ENCODE measurements at regions not wholly inside any gene's neighbourhood (a gene's known extent, or its start where the extent isn't known, plus 50 kb on each side); places are given as distances from the start of the nearest gene placed in this dataset.

DNA sequence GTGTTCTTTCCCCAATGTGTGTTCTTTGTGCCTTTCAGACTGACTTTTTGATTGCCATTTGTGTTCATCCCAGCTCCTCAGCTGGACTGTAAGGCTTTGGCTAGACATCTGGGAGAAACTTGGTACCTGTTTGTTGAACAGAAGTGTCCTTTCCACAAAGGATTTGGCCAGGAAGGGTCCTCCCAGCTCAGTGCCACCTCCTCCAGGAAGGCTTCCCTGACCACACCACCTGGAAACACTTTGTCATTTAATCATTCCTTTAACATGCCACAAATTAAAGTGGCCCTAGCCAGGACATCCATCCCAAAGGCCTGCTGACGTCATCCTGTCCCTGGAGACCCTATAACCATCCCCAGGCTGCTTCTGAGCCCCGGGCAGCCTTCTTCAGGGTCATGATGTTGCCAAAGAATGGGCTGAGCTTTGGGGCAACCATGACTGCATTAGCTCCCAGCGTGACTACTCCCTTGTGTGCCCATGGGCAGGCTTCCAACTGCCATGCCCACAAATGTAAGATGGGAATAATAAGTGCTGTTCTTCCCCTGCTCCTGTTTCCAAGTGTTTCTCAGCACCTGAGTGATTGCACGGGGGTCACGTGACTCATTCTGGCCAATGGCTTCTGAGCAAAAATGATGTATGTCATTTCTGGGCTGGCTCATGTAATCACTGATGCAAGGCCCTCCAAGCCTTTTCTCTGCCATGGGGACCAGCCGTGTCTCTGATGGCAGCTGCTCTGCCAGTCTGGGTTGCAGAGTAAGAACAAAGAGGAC is 112.5 kb upstream of the SMAD3 start:
- H3K4me1 ChIP-seq, result no peaks in the 10 kb centered on the region
- intact Hi-C loops (cut with DNase I; ENCODE audit: low total_unique reads) (no loop called here), in situ Hi-C loops (cut with MboI; ENCODE audit: low pct_ligation_motif_present in 1 of 4, low pct_unique_long_range_greater_than_20kb in 1 of 4, low sequenced_read_pairs in 3 of 4) (loop anchor here in 2 of 4 donors (10.0 to 25.0 kb wide), 2 partner anchors 342 to 484 kb away; no protein-coding TSS in a partner anchor)
- H3K27ac ChIP-seq, result no peak overlapping the region
- TF ChIP-seq, protein P1, sequence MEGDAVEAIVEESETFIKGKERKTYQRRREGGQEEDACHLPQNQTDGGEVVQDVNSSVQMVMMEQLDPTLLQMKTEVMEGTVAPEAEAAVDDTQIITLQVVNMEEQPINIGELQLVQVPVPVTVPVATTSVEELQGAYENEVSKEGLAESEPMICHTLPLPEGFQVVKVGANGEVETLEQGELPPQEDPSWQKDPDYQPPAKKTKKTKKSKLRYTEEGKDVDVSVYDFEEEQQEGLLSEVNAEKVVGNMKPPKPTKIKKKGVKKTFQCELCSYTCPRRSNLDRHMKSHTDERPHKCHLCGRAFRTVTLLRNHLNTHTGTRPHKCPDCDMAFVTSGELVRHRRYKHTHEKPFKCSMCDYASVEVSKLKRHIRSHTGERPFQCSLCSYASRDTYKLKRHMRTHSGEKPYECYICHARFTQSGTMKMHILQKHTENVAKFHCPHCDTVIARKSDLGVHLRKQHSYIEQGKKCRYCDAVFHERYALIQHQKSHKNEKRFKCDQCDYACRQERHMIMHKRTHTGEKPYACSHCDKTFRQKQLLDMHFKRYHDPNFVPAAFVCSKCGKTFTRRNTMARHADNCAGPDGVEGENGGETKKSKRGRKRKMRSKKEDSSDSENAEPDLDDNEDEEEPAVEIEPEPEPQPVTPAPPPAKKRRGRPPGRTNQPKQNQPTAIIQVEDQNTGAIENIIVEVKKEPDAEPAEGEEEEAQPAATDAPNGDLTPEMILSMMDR (IDR thresholded peaks at IDR 0.05), result no peak
- no peak overlapping the region for H3K4me3 ChIP-seq
- no peaks in the 10 kb centered on the region for H3K27me3 ChIP-seq
- 84% methylated on average over 6 of the region's 6 CpGs; no CpG with 5 or more reads in 1 of the 2 donors for WGBS, 2 donors (ENCODE audit: low coverage in 1 of 2)
- no peak for DNase-seq
- no peaks in the 10 kb centered on the region for H3K36me3 ChIP-seq
- H3K9me3 ChIP-seq, result no peaks in the 10 kb centered on the region

DNA sequence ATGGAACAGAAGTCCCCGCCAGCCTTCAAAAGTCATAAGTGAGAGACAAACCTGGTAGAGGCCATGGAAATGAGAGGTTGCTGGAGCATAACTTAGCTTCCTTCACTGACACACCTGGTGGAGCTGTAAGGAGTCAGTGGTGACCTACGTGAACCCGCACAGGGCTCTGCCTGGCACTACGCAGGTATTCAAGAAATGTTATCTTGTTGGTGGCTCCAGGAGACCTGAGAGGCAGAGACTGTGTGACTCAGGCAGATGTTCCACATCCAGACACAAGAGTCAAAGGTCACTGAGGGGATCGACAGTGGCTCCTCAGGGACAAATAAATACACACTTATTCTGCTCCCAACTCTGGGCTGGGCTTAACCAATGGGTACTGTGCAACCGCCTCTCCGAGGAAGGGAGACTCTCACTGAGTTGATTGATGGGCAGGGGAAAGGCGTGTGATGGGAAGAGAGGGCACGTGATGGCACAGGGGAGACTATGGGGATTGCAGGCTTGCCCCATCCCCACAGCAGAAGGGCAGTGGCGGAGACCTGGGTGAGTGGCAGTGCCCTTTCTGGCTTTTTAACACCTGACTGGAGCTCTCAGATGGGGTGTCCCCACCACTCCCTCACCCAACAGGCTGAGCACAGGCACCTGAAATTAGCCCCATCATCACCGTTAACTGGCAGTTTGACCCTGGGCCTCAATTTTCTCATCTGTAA is 111.7 kb upstream of the SMAD3 start:
- no peak for TF ChIP-seq EP300 (IDR thresholded peaks at IDR 0.05; ENCODE audit: low read depth)
- no peak for TF ChIP-seq POLR2AphosphoS5 (IDR thresholded peaks at IDR 0.05)
- no peak for TF ChIP-seq POLR2A (IDR thresholded peaks at IDR 0.05)
- TF ChIP-seq, protein P1 (IDR thresholded peaks at IDR 0.05), result no peak
- Histone ChIP-seq H3K36me3 (no peaks in the 10 kb centered on the region), H3K27me3 (no peaks in the 10 kb centered on the region), H3K4me1 (no peaks in the 10 kb centered on the region), H3K27ac (no peak overlapping the region), H3K9me3 (no peaks in the 10 kb centered on the region), H3K4me3 (no peak overlapping the region)
- in situ Hi-C loops (cut with MboI; ENCODE audit: low pct_ligation_motif_present in 1 of 4, low pct_unique_long_range_greater_than_20kb in 1 of 4, low sequenced_read_pairs in 3 of 4) (loop anchor here in 2 of 4 donors (10.0 to 25.0 kb wide), 2 partner anchors 341 to 484 kb away; no protein-coding TSS in a partner anchor), intact Hi-C loops (cut with DNase I; ENCODE audit: low total_unique reads) (no loop called here)
- WGBS, 2 donors (ENCODE audit: low coverage in 1 of 2), result 85 to 100% methylated on average over 1 to 11 of the region's 11 CpGs
- DNase-seq, result no peak

DNA sequence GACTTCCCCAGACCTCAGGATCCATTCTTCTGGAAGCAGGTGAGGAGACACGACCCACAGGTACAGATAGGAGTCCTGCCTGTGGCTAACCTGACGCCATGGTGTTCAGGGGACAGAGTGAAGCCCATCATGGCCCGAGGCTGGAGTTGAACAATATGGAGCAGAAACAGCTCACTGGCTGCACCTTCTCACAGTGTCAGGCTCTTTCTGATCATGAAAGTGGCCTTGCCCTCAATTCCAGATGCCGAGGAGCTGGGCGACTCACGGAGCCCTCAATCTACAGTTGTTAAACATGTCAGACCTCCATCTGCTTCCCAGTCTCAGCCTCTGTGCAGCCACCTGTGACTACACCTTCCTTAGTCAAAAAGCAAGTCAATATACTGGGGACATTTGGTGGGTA is 110.8 kb upstream of the SMAD3 start:
- no peak for DNase-seq
- no peak overlapping the region for H3K4me3 ChIP-seq
- no peaks in the 10 kb centered on the region for H3K27me3 ChIP-seq
- intact Hi-C loops (cut with DNase I; ENCODE audit: low total_unique reads) (no loop called here), in situ Hi-C loops (cut with MboI; ENCODE audit: low pct_ligation_motif_present in 1 of 4, low pct_unique_long_range_greater_than_20kb in 1 of 4, low sequenced_read_pairs in 3 of 4) (loop anchor here in 2 of 4 donors (10.0 to 25.0 kb wide), 2 partner anchors 340 to 483 kb away; no protein-coding TSS in a partner anchor)
- no peaks in the 10 kb centered on the region for H3K4me1 ChIP-seq
- H3K36me3 ChIP-seq, result no peaks in the 10 kb centered on the region
- H3K27ac ChIP-seq, result no peak overlapping the region
- H3K9me3 ChIP-seq, result no peaks in the 10 kb centered on the region
- TF ChIP-seq EP300 (IDR thresholded peaks at IDR 0.05; ENCODE audit: low read depth) (no peak), POLR2AphosphoS5 (IDR thresholded peaks at IDR 0.05) (no peak), POLR2A (IDR thresholded peaks at IDR 0.05) (no peak)
- TF ChIP-seq, protein P1 (IDR thresholded peaks at IDR 0.05), result no peak
- WGBS, 2 donors (ENCODE audit: low coverage in 1 of 2), result 81% methylated on average over 6 of the region's 6 CpGs; no CpG with 5 or more reads in 1 of the 2 donors

DNA sequence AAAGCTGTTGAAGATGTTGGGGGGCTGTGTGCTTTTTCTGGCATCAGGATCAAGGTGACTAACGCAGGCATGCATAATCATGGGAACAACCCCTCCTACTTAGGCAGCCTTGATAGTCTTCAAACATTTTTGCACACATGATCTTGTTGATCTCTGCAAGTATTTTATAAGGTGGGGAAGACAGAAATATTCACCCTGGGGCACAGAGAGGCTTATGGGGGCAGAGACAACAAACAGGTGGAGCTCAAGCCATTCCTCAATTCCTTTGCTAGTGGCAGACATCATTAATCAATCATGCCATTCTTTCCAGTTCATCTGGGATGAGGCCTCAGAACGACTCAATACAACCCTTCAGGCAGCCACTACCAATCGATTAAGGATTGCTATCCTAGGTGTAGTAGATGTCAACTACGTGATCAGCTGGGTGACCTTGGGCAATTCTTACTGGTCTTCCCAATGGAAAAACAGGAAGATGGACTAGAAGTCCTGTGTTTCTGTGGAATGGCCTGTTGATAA is 110.3 kb upstream of the SMAD3 start:
- H3K27me3 ChIP-seq, result no peaks in the 10 kb centered on the region
- intact Hi-C loops (cut with DNase I; ENCODE audit: low total_unique reads), result no loop called here
- in situ Hi-C loops (cut with MboI; ENCODE audit: low pct_ligation_motif_present in 1 of 4, low pct_unique_long_range_greater_than_20kb in 1 of 4, low sequenced_read_pairs in 3 of 4), result loop anchor here in 2 of 4 donors (10.0 to 25.0 kb wide), 2 partner anchors 340 to 482 kb away; no protein-coding TSS in a partner anchor
- H3K27ac ChIP-seq, result no peak overlapping the region
- H3K4me1 ChIP-seq, result no peaks in the 10 kb centered on the region
- DNase-seq, result no peak
- H3K36me3 ChIP-seq, result no peaks in the 10 kb centered on the region
- no peak overlapping the region for H3K4me3 ChIP-seq
- WGBS, 2 donors (ENCODE audit: low coverage in 1 of 2), result 53% methylated on average over 4 of the region's 4 CpGs; no CpG with 5 or more reads in 1 of the 2 donors
- TF ChIP-seq POLR2AphosphoS5 (IDR thresholded peaks at IDR 0.05) (no peak), EP300 (IDR thresholded peaks at IDR 0.05; ENCODE audit: low read depth) (no peak), POLR2A (IDR thresholded peaks at IDR 0.05) (no peak)
- TF ChIP-seq, protein P1 (IDR thresholded peaks at IDR 0.05), result no peak
- H3K9me3 ChIP-seq, result no peaks in the 10 kb centered on the region

All from transverse colon (tissue), 4 donors.